Fibroblast of skin of back (primary cell): ENCODE measurements at regions not wholly inside any gene's neighbourhood (a gene's known extent, or its start where the extent isn't known, plus 50 kb on each side); places are given as distances from the start of the nearest gene placed in this dataset.

Experiments
- DNase-seq: peaks from one replicate; pipeline ENCODE4 v3.0.0-alpha.2; 2013

GRCh38 chr2:6482256-6482655, 383.5 kb downstream of the CMPK2 start:
- DNase-seq: no peak

- DNase-seq: no peak
These were observed 377.9 kb downstream of the CMPK2 start for GRCh38 chr2:6487765-6488164.

GRCh38 chr2:6492573-6492972, 373.1 kb downstream of the CMPK2 start:
- DNase-seq: no peak

- DNase-seq: no peak
These were observed 372.4 kb downstream of the CMPK2 start for GRCh38 chr2:6493266-6493665.

GRCh38 chr2:6493669-6494068, 372.0 kb downstream of the CMPK2 start:
- no peak for DNase-seq

- DNase-seq: no peak
These were observed 370.2 kb downstream of the CMPK2 start for GRCh38 chr2:6495466-6495865.

- DNase-seq: no peak
These were observed 369.3 kb downstream of the CMPK2 start for GRCh38 chr2:6496376-6496775.

- no peak for DNase-seq
These were observed 368.7 kb downstream of the CMPK2 start for GRCh38 chr2:6497048-6497447.

GRCh38 chr2:6498841-6499240, 366.9 kb downstream of the CMPK2 start:
- no peak for DNase-seq

- DNase-seq: no peak
These were observed 366.0 kb downstream of the CMPK2 start for GRCh38 chr2:6499691-6500090.

- DNase-seq: peak; percentile 83
These were observed 359.3 kb downstream of the CMPK2 start for GRCh38 chr2:6506361-6506794.

GRCh38 chr2:6506859-6507258, 358.8 kb downstream of the CMPK2 start:
- DNase-seq: no peak

GRCh38 chr2:6510532-6510931, 355.2 kb downstream of the CMPK2 start:
- no peak for DNase-seq

GRCh38 chr2:6512589-6512988, 353.1 kb downstream of the CMPK2 start:
- DNase-seq: no peak

GRCh38 chr2:6516674-6517073, 349.0 kb downstream of the CMPK2 start:
- no peak for DNase-seq

- DNase-seq: no peak
These were observed 347.3 kb downstream of the CMPK2 start for GRCh38 chr2:6518361-6518760.

- no peak for DNase-seq
These were observed 342.2 kb downstream of the CMPK2 start for GRCh38 chr2:6523476-6523875.

- no peak for DNase-seq
These were observed 340.8 kb downstream of the CMPK2 start for GRCh38 chr2:6524691-6525474.

GRCh38 chr2:6525475-6525964, 340.2 kb downstream of the CMPK2 start:
- DNase-seq: no peak

GRCh38 chr2:6526093-6526824, 339.4 kb downstream of the CMPK2 start:
- DNase-seq: no peak

GRCh38 chr2:6531304-6531703, 334.4 kb downstream of the CMPK2 start:
- no peak for DNase-seq

GRCh38 chr2:6535572-6535971, 330.1 kb downstream of the CMPK2 start:
- no peak for DNase-seq

- no peak for DNase-seq
These were observed 327.1 kb downstream of the CMPK2 start for GRCh38 chr2:6538607-6539006.

GRCh38 chr2:6545336-6545735, 320.4 kb downstream of the CMPK2 start:
- DNase-seq: no peak
